Mesenchymal stem cell (in vitro differentiated cells and primary cell): ENCODE measurements at regions not wholly inside any gene's neighbourhood (a gene's known extent, or its start where the extent isn't known, plus 50 kb on each side); places are given as distances from the start of the nearest gene placed in this dataset.
A peak's percentile ranks its signal among the peaks of the same experiment; 100 is the strongest.

Source experiments
- DNase-seq: peaks from one replicate; pipeline ENCODE4 v3.0.0-alpha.2; 2013
- H2AFZ ChIP-seq: one replicate; pipeline ENCODE4 v1.6.1; 2013; ENCODE audit warnings: low read depth, mild to moderate bottlenecking, control low read depth, inconsistent platforms, low read length, moderate library complexity
- H2AK5ac ChIP-seq: 2 replicates; pipeline ENCODE4 v1.6.1; 2013; ENCODE audit warnings: low read length, moderate library complexity, mild to moderate bottlenecking, inconsistent platforms; ENCODE audit not compliant: severe bottlenecking
- H2BK120ac ChIP-seq: one replicate; pipeline ENCODE4 v1.6.1; 2013; ENCODE audit warnings: low read depth, mild to moderate bottlenecking, inconsistent platforms, low read length, moderate library complexity
- H2BK12ac ChIP-seq, 2 experiments: one replicate each; pipeline ENCODE4 v1.6.1; 2013; ENCODE audit warnings: inconsistent platforms in 2 of 2, low read length in 2 of 2, mild to moderate bottlenecking in 2 of 2, moderate library complexity in 2 of 2, control low read depth in 1 of 2
- H2BK15ac ChIP-seq: one replicate; pipeline ENCODE4 v1.6.1; 2013; ENCODE audit warnings: mild to moderate bottlenecking, low read depth, inconsistent platforms; ENCODE audit not compliant: poor library complexity, severe bottlenecking
- H2BK5ac ChIP-seq: 2 replicates; pipeline ENCODE4 v1.6.1; 2013; ENCODE audit warnings: low read depth, mild to moderate bottlenecking, low read length, control low read depth, inconsistent platforms; ENCODE audit not compliant: poor library complexity, severe bottlenecking
- H3K14ac ChIP-seq, 2 experiments: one replicate each; pipeline ENCODE4 v1.6.1; 2013; ENCODE audit warnings: inconsistent platforms in 2 of 2, low read length in 2 of 2, control low read depth in 1 of 2, mild to moderate bottlenecking in 1 of 2, moderate library complexity in 1 of 2
- H3K18ac ChIP-seq, 2 experiments: one replicate each; pipeline ENCODE4 v1.6.1; 2013; ENCODE audit warnings: inconsistent platforms in 2 of 2, low read length in 2 of 2, control low read depth in 1 of 2, low read depth in 1 of 2, mild to moderate bottlenecking in 1 of 2
- H3K23ac ChIP-seq, 2 experiments: one replicate each; pipeline ENCODE4 v1.6.1; 2013; ENCODE audit warnings: inconsistent platforms in 2 of 2, low read length in 2 of 2, mild to moderate bottlenecking in 2 of 2, moderate library complexity in 2 of 2, control low read depth in 1 of 2
- H3K27ac ChIP-seq: 2 replicates; pipeline ENCODE4 v1.5.1; 2013; ENCODE audit warnings: mild to moderate bottlenecking, moderate library complexity, low read length, control low read depth, inconsistent platforms; ENCODE audit not compliant: poor library complexity, severe bottlenecking
- H3K27me3 ChIP-seq, 2 experiments: 2 replicates each; pipeline versions ENCODE4 v1.6.1 to v1.7.0; 2013; ENCODE audit warnings: low read length in 2 of 2, mild to moderate bottlenecking in 2 of 2, moderate library complexity in 2 of 2, control low read depth in 1 of 2, inconsistent platforms in 1 of 2; ENCODE audit not compliant: control insufficient read depth in 1 of 2, insufficient read depth in 1 of 2
- H3K36me3 ChIP-seq, 2 experiments: 2 replicates each; pipeline versions ENCODE4 v1.6.1 to v1.7.0; 2013; ENCODE audit warnings: low read length in 2 of 2, control low read depth in 1 of 2, inconsistent platforms in 1 of 2, low read depth in 1 of 2, mild to moderate bottlenecking in 1 of 2; ENCODE audit not compliant: insufficient read depth in 2 of 2, control insufficient read depth in 1 of 2
- H3K4ac ChIP-seq, 2 experiments: one replicate each; pipeline ENCODE4 v1.6.1; 2013; ENCODE audit warnings: inconsistent platforms in 2 of 2, low read length in 2 of 2, mild to moderate bottlenecking in 2 of 2, moderate library complexity in 2 of 2, control low read depth in 1 of 2, low read depth in 1 of 2
- H3K4me1 ChIP-seq: 2 replicates; pipeline ENCODE4 v1.6.1; 2013; ENCODE audit warnings: low read depth, low read length, control low read depth; ENCODE audit not compliant: control insufficient read depth, insufficient read depth
- H3K4me2 ChIP-seq: 2 replicates; pipeline ENCODE4 v1.6.1; 2013; ENCODE audit warnings: low read length, mild to moderate bottlenecking, inconsistent platforms; ENCODE audit not compliant: poor library complexity, severe bottlenecking
- H3K4me3 ChIP-seq, 2 experiments: 2 replicates each; pipeline versions ENCODE4 v1.5.1 to v1.7.0; 2013; ENCODE audit warnings: low read length in 2 of 2, mild to moderate bottlenecking in 2 of 2, control low read depth in 1 of 2, low read depth in 1 of 2; ENCODE audit not compliant: insufficient read depth in 1 of 2
- H3K79me1 ChIP-seq: replicated peaks from 2 replicates; pipeline ENCODE4 v1.6.1; 2013; ENCODE audit warnings: mild to moderate bottlenecking, control low read depth, low read length, inconsistent platforms; ENCODE audit not compliant: poor library complexity, severe bottlenecking
- H3K9ac ChIP-seq: 2 replicates; pipeline ENCODE4 v1.7.0; 2013; ENCODE audit warnings: mild to moderate bottlenecking, low read length, moderate library complexity
- H3K9me3 ChIP-seq: 2 replicates; pipeline ENCODE4 v1.7.0; 2013; ENCODE audit warnings: mild to moderate bottlenecking, low read length; ENCODE audit not compliant: control insufficient read depth
- H4K8ac ChIP-seq: one replicate; pipeline ENCODE4 v1.6.1; 2013; ENCODE audit warnings: inconsistent platforms, mild to moderate bottlenecking, low read length, moderate library complexity
- H4K91ac ChIP-seq: one replicate; pipeline ENCODE4 v1.6.1; 2013; ENCODE audit warnings: mild to moderate bottlenecking, low read length, inconsistent platforms
- WGBS: methylation state at CpG from one replicate; pipeline ENCODE4 v1.1.7; 2013; ENCODE audit warnings: mixed read lengths; 5-methylcytosine and 5-hydroxymethylcytosine counted together

DNA sequence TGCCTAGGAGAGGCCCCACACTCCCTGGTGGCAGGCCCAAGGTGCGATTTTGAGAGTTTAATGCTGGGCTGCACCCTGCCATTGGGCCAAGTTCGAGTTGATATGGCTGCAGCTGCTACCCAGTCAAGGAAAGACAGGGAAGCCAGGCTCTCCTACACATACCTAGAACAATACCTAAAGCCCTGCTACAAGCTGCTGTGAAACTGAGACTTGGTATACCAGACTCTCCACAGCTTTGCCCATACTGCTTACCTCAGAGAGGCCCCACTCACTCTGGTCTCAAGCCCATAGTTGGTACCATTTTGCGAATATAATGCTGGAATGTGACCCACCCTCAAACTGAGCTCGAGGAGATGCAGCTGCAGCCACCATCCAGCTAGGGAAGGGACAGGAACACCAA is 147.7 kb upstream of the MAGEB2 start:
- 78% methylated on average over 4 of the region's 4 CpGs for WGBS
- no peaks in the 10 kb centered on the region for H3K9me3 ChIP-seq
- H3K27me3 ChIP-seq: no peaks in the 10 kb centered on the region
- no peak for DNase-seq
- no peak overlapping the region for H3K4ac ChIP-seq
- H2BK15ac ChIP-seq: no peak overlapping the region
- H4K8ac ChIP-seq: no peak overlapping the region
- no peak overlapping the region for H2BK5ac ChIP-seq
- H3K9ac ChIP-seq: no peak overlapping the region
- H2AFZ ChIP-seq: no peak overlapping the region
- H2BK120ac ChIP-seq: no peak overlapping the region
- H3K27ac ChIP-seq: no peak overlapping the region
- H3K4me2 ChIP-seq: no peak overlapping the region
- H4K91ac ChIP-seq: no peak overlapping the region
- H3K4me3 ChIP-seq: no peak overlapping the region
- H3K14ac ChIP-seq: no peak overlapping the region
- H2AK5ac ChIP-seq: no peak overlapping the region
- no peak overlapping the region for H3K18ac ChIP-seq
- no peaks in the 10 kb centered on the region for H3K79me1 ChIP-seq
- H3K36me3 ChIP-seq: no peaks in the 10 kb centered on the region
- no peaks in the 10 kb centered on the region for H3K4me1 ChIP-seq
- H2BK12ac ChIP-seq: no peak overlapping the region
- no peak overlapping the region for H3K23ac ChIP-seq

DNA sequence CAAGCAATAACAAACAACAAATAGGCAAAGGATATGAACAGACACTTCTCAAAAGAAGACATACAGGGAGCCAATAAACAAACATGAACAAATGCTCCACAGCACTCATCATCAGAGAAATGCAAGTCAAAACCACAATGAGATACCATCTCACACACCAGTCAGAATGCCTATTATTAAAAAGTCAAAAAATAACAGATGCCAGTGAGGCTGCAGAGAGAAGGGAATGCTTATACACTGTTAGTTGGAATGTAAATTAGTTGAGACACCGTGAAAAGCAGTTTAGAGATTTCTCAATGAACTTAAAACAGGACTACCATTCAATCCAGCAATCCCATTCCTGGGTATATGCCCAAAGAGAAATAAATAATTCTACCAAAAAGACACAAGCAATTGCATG is 129.8 kb upstream of the MAGEB2 start:
- Histone ChIP-seq H2AK5ac (no peak overlapping the region), H3K23ac (no peak overlapping the region), H3K14ac (no peak overlapping the region), H3K27me3 (no peaks in the 10 kb centered on the region), H4K8ac (no peak overlapping the region), H2BK120ac (no peak overlapping the region), H2BK12ac (no peak overlapping the region), H3K18ac (no peak overlapping the region), H2AFZ (no peak overlapping the region), H3K9me3 (no peaks in the 10 kb centered on the region), H3K36me3 (no peaks in the 10 kb centered on the region), H3K4ac (no peak overlapping the region), H2BK15ac (no peak overlapping the region), H3K9ac (no peak overlapping the region), H3K27ac (no peak overlapping the region), H4K91ac (no peak overlapping the region), H3K4me1 (no peaks in the 10 kb centered on the region), H3K4me2 (no peak overlapping the region), H3K4me3 (no peak overlapping the region), H2BK5ac (no peak overlapping the region), H3K79me1 (no peaks in the 10 kb centered on the region)
- 67% methylated on average over 1 of the region's 1 CpG for WGBS
- peak; percentile 1 for DNase-seq

DNA sequence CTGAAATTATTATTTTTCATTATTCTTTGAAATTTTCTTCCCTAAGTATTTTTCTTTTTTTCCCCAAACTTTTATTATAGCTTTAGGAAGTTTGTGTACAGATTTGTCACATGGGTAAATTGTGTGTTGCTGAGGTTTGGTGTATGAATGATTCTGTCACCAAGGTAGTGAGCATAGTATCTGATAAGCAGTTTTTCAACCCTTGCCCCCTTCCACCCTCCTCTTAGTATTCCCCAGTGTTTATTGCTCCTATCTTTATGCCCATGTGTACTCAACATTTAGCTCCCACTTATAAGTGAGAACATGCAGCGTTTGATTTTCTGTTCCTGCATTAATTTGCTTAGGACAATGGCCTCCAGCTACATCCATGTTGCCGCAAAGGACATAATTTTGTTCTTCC is 103.9 kb upstream of the MAGEB2 start:
- H3K9me3 ChIP-seq: no peaks in the 10 kb centered on the region
- no peak overlapping the region for H2AFZ ChIP-seq
- H3K4ac ChIP-seq: no peak overlapping the region
- no peak overlapping the region for H3K9ac ChIP-seq
- no peaks in the 10 kb centered on the region for H3K4me1 ChIP-seq
- peaks cover 0 to 3% of the 10 kb centered on the region in 2 experiments for H3K27me3 ChIP-seq
- H3K14ac ChIP-seq: no peak overlapping the region
- no peak overlapping the region for H4K8ac ChIP-seq
- no peak overlapping the region for H2BK12ac ChIP-seq
- H3K36me3 ChIP-seq: no peaks in the 10 kb centered on the region
- no peak overlapping the region for H2BK5ac ChIP-seq
- H4K91ac ChIP-seq: no peak overlapping the region
- no peak overlapping the region for H3K23ac ChIP-seq
- H2AK5ac ChIP-seq: no peak overlapping the region
- no peaks in the 10 kb centered on the region for H3K79me1 ChIP-seq
- H3K27ac ChIP-seq: no peak overlapping the region
- no peak overlapping the region for H3K4me2 ChIP-seq
- no peak overlapping the region for H3K4me3 ChIP-seq
- H3K18ac ChIP-seq: no peak overlapping the region
- no peak overlapping the region for H2BK15ac ChIP-seq
- no peak for DNase-seq
- no peak overlapping the region for H2BK120ac ChIP-seq
- WGBS: 50% methylated on average over 2 of the region's 2 CpGs

DNA sequence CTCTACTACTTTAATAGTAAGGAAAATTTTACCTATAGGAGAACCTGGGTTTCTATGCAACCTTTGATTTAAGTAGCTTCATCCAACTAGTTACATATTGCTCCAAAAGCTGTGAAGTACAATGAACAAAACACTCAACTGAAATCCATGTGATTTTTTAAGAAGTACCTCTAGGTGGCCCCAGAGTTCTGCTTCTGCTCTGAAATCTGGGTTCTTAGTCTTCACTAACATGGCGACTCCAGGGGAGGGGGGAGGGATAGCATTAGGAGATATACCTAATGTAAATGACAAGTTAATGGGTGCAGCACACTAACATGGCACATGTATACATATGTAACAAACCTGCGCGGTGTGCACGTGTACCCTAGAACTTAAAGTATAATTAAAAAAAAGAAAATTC is 73.4 kb upstream of the MAGEB2 start:
- H3K4me1 ChIP-seq: no peaks in the 10 kb centered on the region
- H3K4me3 ChIP-seq: no peak overlapping the region
- no CpG with 5 or more reads among the region's 4 CpGs for WGBS
- H3K9me3 ChIP-seq: no peaks in the 10 kb centered on the region
- H3K18ac ChIP-seq: no peak overlapping the region
- no peak overlapping the region for H3K9ac ChIP-seq
- H3K4me2 ChIP-seq: no peak overlapping the region
- H2AK5ac ChIP-seq: no peak overlapping the region
- H2BK120ac ChIP-seq: no peak overlapping the region
- no peak overlapping the region for H2AFZ ChIP-seq
- H3K14ac ChIP-seq: no peak overlapping the region
- no peak overlapping the region for H4K91ac ChIP-seq
- peak; percentile 60 for DNase-seq
- H3K36me3 ChIP-seq: no peaks in the 10 kb centered on the region
- no peak overlapping the region for H3K23ac ChIP-seq
- no peak overlapping the region for H2BK5ac ChIP-seq
- no peak overlapping the region for H3K27ac ChIP-seq
- peaks cover 0 to 22% of the 10 kb centered on the region in 2 experiments for H3K27me3 ChIP-seq
- no peak overlapping the region for H4K8ac ChIP-seq
- H3K4ac ChIP-seq: no peak overlapping the region
- no peak overlapping the region for H2BK12ac ChIP-seq
- H3K79me1 ChIP-seq: no peaks in the 10 kb centered on the region
- no peak overlapping the region for H2BK15ac ChIP-seq
